WERI-Rb-1 (cell line): ENCODE measurements at regions not wholly inside any gene's neighbourhood (a gene's known extent, or its start where the extent isn't known, plus 50 kb on each side); places are given as distances from the start of the nearest gene placed in this dataset.
A peak's percentile ranks its signal among the peaks of the same experiment; 100 is the strongest.

ENCODE experiments used
- DNase-seq: peaks from one replicate; pipeline ENCODE4 v3.0.0-alpha.2; 2020
- H3K27ac ChIP-seq: fragments of 250-450 bp; sonication (Bioruptor Pico); 2 replicates; pipeline ENCODE4 v1.5.1; 2020; ENCODE audit warnings: mild to moderate bottlenecking, moderate library complexity
- H3K27me3 ChIP-seq: fragments of 250-450 bp; sonication (Bioruptor Pico); 2 replicates; pipeline ENCODE4 v1.5.1; 2021; ENCODE audit warnings: mild to moderate bottlenecking, low read depth, moderate library complexity; ENCODE audit not compliant: insufficient read depth, severe bottlenecking
- H3K36me3 ChIP-seq: fragments of 250-450 bp; sonication (Bioruptor Pico); 2 replicates; pipeline ENCODE4 v1.5.1; 2020; ENCODE audit warnings: mild to moderate bottlenecking, moderate library complexity
- H3K4me3 ChIP-seq: 2 replicates; pipeline ENCODE4 v1.5.1; 2011; ENCODE audit warnings: low read depth, mild to moderate bottlenecking, control low read depth, low read length
- H3K9me3 ChIP-seq: fragments of 250-450 bp; sonication (Bioruptor Pico); 2 replicates; pipeline ENCODE4 v1.5.1; 2021; ENCODE audit warnings: mild to moderate bottlenecking, moderate library complexity; ENCODE audit not compliant: severe bottlenecking
- TF ChIP-seq, protein P1 (sequence below): IDR thresholded peaks from 2 replicates; pipeline ENCODE4 v1.5.1; 2011; ENCODE audit warnings: low read depth, mild to moderate bottlenecking, control low read depth, inconsistent platforms, low read length

DNA sequence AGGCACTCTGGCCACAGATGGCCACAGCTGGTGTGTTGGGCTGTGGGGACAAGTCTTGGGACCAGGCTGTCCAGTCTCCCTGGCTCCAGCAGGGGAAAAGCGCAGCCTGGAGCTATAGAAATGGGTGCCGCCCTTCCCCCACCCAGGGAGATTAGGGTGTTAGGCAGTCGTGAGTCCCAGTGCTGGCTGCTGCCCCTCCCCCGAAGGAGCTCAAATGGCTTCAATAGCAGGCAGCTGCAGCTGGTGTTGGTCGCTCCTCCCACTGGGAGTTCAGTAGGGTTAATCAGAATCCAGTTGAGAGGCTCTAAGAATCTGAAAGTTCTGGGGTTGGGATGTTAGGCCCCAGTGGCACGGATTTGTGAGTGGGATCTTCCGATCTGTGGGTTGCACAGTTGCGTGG is 595.6 kb upstream of the PKN2 start:
- DNase-seq = peak; percentile 76
- Histone ChIP-seq H3K9me3 (no peaks in the 10 kb centered on the region), H3K27ac (no peak overlapping the region), H3K36me3 (no peaks in the 10 kb centered on the region), H3K4me3 (no peak overlapping the region), H3K27me3 (no peaks in the 10 kb centered on the region)
- TF ChIP-seq, protein P1, sequence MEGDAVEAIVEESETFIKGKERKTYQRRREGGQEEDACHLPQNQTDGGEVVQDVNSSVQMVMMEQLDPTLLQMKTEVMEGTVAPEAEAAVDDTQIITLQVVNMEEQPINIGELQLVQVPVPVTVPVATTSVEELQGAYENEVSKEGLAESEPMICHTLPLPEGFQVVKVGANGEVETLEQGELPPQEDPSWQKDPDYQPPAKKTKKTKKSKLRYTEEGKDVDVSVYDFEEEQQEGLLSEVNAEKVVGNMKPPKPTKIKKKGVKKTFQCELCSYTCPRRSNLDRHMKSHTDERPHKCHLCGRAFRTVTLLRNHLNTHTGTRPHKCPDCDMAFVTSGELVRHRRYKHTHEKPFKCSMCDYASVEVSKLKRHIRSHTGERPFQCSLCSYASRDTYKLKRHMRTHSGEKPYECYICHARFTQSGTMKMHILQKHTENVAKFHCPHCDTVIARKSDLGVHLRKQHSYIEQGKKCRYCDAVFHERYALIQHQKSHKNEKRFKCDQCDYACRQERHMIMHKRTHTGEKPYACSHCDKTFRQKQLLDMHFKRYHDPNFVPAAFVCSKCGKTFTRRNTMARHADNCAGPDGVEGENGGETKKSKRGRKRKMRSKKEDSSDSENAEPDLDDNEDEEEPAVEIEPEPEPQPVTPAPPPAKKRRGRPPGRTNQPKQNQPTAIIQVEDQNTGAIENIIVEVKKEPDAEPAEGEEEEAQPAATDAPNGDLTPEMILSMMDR = no peak

DNA sequence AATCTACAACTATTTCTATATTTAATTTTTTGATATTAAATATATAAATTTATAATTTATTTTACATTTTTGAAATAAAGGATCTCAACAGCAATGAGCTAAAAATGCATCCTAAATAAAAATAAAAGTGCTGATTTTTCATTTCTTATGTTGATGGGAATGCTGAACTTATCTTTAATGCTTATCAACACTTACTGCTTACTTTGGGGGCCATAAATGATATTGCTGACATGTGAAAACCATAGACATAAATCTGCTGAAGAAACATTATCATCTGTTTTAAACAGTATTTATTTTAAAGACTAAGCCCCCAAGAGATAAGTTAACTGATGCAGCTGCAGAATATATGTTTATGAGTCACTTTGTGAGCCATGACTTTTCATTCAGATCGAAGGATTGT is 594.1 kb upstream of the PKN2 start:
- no peaks in the 10 kb centered on the region for H3K36me3 ChIP-seq
- TF ChIP-seq, protein P1 = no peak
- H3K9me3 ChIP-seq = no peaks in the 10 kb centered on the region
- H3K27ac ChIP-seq = no peak overlapping the region
- no peak overlapping the region for H3K4me3 ChIP-seq
- no peak for DNase-seq
- no peaks in the 10 kb centered on the region for H3K27me3 ChIP-seq

DNA sequence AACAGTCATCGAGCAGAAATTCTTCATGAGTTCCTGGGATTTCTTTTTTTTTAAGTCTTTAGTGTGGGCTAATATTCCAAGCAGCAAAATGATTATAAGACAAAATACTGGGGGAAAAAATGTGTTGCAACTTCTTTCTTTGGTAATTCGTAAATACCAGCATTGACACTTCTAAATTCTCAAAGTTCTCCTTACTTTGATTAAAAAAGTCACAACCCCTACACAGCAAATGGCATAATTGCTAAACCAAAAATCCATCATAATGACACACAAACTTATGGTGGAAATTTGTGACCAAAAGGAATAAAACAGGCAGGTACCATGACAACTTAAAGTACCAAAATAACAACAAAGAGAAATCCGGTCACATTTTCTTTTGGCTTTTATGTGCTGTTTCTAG is 585.2 kb upstream of the PKN2 start:
- H3K27ac ChIP-seq = no peak overlapping the region
- TF ChIP-seq, protein P1 = no peak
- H3K27me3 ChIP-seq = no peaks in the 10 kb centered on the region
- no peaks in the 10 kb centered on the region for H3K9me3 ChIP-seq
- DNase-seq = no peak
- H3K4me3 ChIP-seq = no peak overlapping the region
- H3K36me3 ChIP-seq = no peaks in the 10 kb centered on the region

DNA sequence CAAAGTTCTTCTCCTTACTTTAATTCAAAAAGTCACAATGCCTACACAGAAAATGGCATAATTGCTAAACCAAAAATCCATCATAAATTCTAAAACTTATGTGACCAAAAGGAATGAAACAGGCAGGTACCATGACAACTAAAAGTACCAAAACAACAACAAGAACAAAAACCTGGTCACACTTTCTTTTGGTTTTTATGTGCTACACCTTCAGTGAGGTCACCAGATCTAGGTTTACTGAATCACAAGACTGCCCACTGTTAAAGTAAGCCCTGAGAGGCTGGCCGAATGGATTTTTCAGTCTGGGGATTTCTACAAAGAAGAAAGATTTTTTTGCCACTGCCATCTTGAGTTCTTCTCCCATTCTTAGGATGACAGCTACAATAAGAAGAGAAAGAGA is 583.0 kb upstream of the PKN2 start:
- H3K4me3 ChIP-seq = no peak overlapping the region
- no peaks in the 10 kb centered on the region for H3K36me3 ChIP-seq
- no peaks in the 10 kb centered on the region for H3K27me3 ChIP-seq
- TF ChIP-seq, protein P1 = no peak
- H3K27ac ChIP-seq = no peak overlapping the region
- no peaks in the 10 kb centered on the region for H3K9me3 ChIP-seq
- DNase-seq = no peak

DNA sequence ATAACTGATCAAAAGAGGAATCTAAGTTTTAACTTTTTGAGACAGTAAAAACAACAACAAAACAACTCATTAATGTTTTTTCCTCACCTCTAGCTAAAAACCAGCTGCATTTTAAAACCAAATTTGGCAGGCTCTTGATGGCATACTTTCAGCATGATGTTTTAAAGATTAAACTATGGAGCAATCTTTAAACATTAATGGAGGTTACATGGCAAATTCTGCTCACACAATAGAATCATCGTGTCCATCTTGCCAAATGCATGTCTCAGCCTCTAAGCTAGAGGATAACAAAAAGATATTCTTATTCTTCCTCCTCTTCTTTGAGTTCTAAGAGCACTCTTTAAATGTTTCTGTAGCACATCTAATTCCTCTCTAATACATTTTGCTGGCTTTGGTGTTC is 579.8 kb upstream of the PKN2 start:
- DNase-seq = no peak
- no peaks in the 10 kb centered on the region for H3K36me3 ChIP-seq
- TF ChIP-seq, protein P1 = no peak
- H3K4me3 ChIP-seq = no peak overlapping the region
- no peaks in the 10 kb centered on the region for H3K27me3 ChIP-seq
- H3K9me3 ChIP-seq = no peaks in the 10 kb centered on the region
- H3K27ac ChIP-seq = no peak overlapping the region

DNA sequence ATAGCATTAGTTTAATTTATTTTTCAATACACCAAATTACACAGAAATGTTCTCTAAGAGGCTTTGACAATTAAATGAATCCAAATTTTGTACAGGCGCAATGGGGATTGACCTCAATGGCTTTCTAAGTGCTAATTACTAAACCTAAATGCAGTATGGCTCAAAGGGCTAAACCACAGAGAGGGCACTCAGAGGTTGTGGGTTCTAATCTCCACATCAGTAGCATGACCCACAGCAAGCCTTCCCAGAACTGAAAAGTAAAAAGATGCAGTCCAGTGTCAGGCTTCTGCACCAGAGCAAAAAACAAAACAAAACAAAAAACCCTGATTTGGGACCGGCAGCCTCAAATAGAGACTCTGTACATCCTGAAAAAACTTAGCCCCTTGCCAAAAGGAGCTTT is 579.2 kb upstream of the PKN2 start:
- Histone ChIP-seq H3K27ac (no peak overlapping the region), H3K36me3 (no peaks in the 10 kb centered on the region), H3K27me3 (no peaks in the 10 kb centered on the region), H3K9me3 (no peaks in the 10 kb centered on the region), H3K4me3 (no peak overlapping the region)
- TF ChIP-seq, protein P1 = no peak
- DNase-seq = no peak
